Urinary bladder (tissue), 3 donors: ENCODE measurements at regions not wholly inside any gene's neighbourhood (a gene's known extent, or its start where the extent isn't known, plus 50 kb on each side); places are given as distances from the start of the nearest gene placed in this dataset.

ENCODE experiments used
- DNase-seq: peaks from one replicate; pipeline ENCODE4 v3.0.0-alpha.2; 2015; ENCODE audit errors: extremely low spot score
- H3K27ac ChIP-seq: one replicate; pipeline ENCODE4 v1.5.1; 2013; ENCODE audit warnings: low read depth, mild to moderate bottlenecking, moderate library complexity
- H3K36me3 ChIP-seq: one replicate; pipeline ENCODE4 v1.6.1; 2013; ENCODE audit warnings: mild to moderate bottlenecking, moderate library complexity; ENCODE audit not compliant: insufficient read depth
- H3K4me1 ChIP-seq: one replicate; pipeline ENCODE4 v1.6.1; 2013; ENCODE audit warnings: mild to moderate bottlenecking, moderate library complexity; ENCODE audit not compliant: insufficient read depth
- H3K4me3 ChIP-seq: one replicate; pipeline ENCODE4 v1.5.1; 2013; ENCODE audit warnings: low read depth, low read length
- WGBS: extraction: QIAGEN DNeasy Blood & Tissue Kit; methylation state at CpG from one replicate; pipeline ENCODE4 v1.1.7; 2013; 5-methylcytosine and 5-hydroxymethylcytosine counted together
- donor health status: healthy with polysubstance abuse.
- donor health status: healthy.

GRCh38 chr13:107906131-107906530, 309.2 kb downstream of the LIG4 start:
- H3K4me1 ChIP-seq = no peaks in the 10 kb centered on the region
- 78% methylated on average over 5 of the region's 5 CpGs for WGBS
- no peak for DNase-seq
- no peak overlapping the region for H3K27ac ChIP-seq
- H3K4me3 ChIP-seq = no peak overlapping the region
- H3K36me3 ChIP-seq = no peaks in the 10 kb centered on the region

DNA sequence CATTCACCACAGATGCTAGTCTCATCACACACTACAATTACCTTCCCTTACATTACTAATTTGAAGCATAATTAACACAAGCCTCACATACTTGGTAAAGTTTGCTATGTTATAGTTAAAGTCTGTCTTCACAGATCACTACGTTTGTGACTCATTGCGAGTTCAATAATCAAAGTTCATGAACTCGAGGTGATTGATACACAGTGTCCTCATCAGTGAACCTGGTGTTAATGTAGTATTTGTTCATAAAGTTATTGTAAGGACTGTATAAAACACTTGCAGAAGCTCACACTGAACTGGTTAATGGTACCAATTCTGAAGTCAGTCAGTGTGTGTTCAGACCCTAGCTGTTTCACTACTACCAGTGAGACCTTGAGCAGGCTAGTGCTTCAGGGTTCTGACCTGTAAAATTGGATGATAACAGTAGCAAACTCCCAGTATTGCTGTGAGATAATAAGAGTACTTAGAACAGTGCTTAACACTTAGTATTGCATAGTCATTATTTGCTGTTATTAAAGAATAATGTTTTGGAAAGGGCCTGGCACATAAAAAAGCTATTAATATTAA, 313.3 kb downstream of the LIG4 start:
- Histone ChIP-seq H3K4me1 (no peaks in the 10 kb centered on the region), H3K36me3 (no peaks in the 10 kb centered on the region)
- WGBS = 84% methylated on average over 3 of the region's 3 CpGs

DNA sequence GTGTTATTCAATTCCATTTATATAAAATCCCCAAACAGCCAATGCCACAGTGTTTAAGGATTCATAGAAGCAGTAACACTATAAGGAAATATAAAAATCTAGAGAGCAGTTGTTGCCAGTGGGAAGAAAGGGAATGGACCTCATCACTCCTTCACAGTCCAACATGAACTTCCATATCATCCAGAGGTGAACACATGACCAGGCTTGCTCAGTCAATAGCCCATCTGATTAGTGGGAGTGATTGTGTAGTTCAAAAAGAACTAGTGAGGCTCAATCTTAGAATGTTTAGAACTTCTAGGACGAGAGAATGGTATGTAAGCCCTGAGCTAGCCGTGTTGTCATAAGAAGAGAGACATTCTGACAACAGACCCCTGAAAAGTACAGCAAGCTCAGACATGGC, 314.1 kb downstream of the LIG4 start:
- Histone ChIP-seq H3K27ac (no peak overlapping the region), H3K4me3 (no peak overlapping the region), H3K4me1 (no peaks in the 10 kb centered on the region), H3K36me3 (no peaks in the 10 kb centered on the region)
- DNase-seq = no peak
- 63% methylated on average over 2 of the region's 2 CpGs for WGBS

More for the DNA sequence above, 313.3 kb downstream of the LIG4 start:
- no peak for DNase-seq
- no peak overlapping the region for H3K27ac ChIP-seq
- H3K4me3 ChIP-seq = no peak overlapping the region

DNA sequence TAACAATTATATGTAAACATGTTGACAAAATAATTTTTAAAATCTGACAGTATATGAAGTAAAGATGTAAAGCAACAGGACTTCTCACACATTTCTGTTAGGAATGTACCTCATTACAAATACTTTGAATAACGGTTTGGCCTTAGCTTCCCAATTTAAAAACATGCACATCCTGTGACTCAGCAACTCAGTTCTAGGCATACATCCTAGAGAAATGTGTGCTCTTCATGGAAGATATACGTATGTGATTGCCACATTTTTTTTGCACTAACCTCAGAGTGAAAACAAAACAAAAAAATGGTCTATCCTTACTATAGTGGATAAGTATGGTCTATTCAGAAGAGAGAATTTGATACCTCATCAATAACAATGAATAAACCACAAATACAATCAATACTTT, 314.6 kb downstream of the LIG4 start:
- Histone ChIP-seq H3K4me1 (no peaks in the 10 kb centered on the region), H3K27ac (no peak overlapping the region), H3K36me3 (no peaks in the 10 kb centered on the region), H3K4me3 (no peak overlapping the region)
- DNase-seq = no peak
- 57% methylated on average over 2 of the region's 2 CpGs for WGBS

DNA sequence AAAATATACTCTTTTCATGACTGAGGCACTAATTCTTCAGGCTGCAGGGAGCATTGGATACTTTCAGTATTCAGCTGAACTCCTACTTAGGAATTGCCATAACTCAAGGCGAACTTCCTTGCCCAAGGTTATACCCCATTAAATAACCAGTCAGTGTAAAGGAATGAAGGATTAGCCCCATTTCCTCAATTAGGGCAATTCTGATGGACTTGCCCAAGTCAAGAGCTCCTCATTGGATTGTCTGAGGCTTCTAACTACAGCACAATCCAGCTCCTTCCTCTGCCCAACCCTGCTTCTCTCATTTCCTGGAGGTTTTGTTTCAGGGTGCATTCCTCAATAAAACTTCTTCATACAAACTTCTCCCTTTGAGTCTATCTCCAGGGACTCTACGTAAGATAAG, 329.2 kb downstream of the LIG4 start:
- no peak overlapping the region for H3K27ac ChIP-seq
- H3K4me3 ChIP-seq = no peak overlapping the region
- H3K36me3 ChIP-seq = no peaks in the 10 kb centered on the region
- H3K4me1 ChIP-seq = no peaks in the 10 kb centered on the region
- no peak for DNase-seq
- WGBS = 44% methylated on average over 2 of the region's 2 CpGs

GRCh38 chr13:107884564-107884963, 330.8 kb downstream of the LIG4 start:
- H3K36me3 ChIP-seq = no peaks in the 10 kb centered on the region
- no peaks in the 10 kb centered on the region for H3K4me1 ChIP-seq
- no peak overlapping the region for H3K4me3 ChIP-seq
- H3K27ac ChIP-seq = no peak overlapping the region
- DNase-seq = no peak

GRCh38 chr13:107883561-107884175, 331.7 kb downstream of the LIG4 start:
- no peak overlapping the region for H3K4me3 ChIP-seq
- H3K27ac ChIP-seq = no peak overlapping the region
- no peak for DNase-seq
- WGBS = 74% methylated on average over 8 of the region's 8 CpGs
- no peaks in the 10 kb centered on the region for H3K4me1 ChIP-seq
- H3K36me3 ChIP-seq = no peaks in the 10 kb centered on the region

DNA sequence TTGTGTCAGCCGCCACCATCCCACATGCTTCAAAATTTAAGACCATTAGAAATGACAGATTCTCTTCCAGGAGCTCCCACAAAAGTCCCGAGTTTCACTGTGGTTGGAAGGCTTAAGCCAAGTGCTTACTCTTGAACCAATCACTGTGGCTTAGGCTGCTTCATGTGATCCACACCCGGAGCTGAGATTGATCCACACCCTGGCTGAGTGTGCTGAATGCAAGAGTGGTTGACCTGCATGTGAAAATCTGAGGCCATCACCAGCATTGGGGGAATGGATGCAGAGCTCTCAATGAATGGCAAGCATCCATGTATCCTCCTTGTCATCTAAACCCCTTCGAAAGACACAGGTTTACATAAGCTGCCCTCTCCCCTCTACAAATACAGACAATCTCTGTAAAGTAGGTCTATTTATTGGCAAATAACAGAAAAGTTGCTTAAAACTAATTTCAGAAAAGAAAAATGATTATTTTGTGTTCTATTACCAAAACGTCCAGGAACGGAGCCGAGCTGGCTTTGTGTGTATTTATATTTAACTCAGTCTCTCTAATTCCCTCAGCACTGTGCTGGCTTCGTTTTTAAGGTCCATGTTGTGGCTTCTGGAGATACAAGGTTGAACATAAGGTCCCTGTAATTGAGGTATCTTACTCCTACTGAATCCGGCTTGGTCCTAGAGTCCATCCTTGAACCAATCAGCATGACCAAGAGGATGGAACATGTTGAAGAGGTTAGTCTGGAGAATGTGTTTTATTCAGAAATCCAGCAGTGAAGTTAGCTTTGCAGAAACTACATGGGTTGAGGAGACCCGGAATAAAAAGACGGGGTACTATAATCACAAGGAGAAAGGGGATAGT, 332.4 kb downstream of the LIG4 start:
- Histone ChIP-seq H3K4me1 (no peaks in the 10 kb centered on the region), H3K4me3 (no peak overlapping the region), H3K36me3 (no peaks in the 10 kb centered on the region), H3K27ac (no peak overlapping the region)
- WGBS = 72% methylated on average over 11 of the region's 11 CpGs
- DNase-seq = no peak

DNA sequence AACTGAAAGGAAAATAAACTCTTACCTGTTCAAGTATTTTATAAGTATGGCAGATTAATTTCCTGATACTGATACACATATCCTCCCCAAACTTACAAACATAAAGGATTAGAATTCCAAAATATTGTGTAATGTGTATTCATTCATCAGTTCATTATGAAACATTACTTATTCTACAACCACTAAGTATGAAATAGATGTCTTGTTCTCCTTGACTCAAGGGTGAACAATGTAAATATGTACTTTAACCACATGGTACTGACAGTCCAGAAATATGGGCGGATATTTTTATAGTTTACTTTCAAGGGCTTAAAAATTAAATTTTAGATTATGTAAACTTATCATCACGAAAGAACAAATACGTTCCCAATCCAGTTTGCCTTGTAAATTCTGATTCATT, 334.0 kb downstream of the LIG4 start:
- Histone ChIP-seq H3K4me1 (no peaks in the 10 kb centered on the region), H3K36me3 (no peaks in the 10 kb centered on the region), H3K4me3 (no peak overlapping the region), H3K27ac (no peak overlapping the region)
- no peak for DNase-seq
- 62% methylated on average over 3 of the region's 3 CpGs for WGBS

DNA sequence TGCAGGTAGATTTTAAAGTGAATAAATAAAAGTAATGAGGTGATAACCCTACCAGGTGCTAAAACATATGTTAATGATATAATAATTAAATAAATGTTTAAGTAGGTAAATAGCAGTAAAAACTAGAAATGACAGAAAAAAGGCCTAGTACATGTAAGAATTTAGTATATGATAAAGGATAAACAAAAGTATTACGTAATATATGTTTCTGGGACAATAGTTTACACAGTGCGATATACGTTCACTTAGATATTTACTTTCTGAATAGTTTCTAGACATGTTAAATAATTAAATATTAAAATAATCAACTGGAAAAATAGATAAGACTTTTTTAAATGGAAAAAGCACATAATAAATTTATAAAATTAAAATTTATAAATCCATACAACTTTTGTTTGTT, 340.9 kb downstream of the LIG4 start:
- Histone ChIP-seq H3K27ac (no peak overlapping the region), H3K4me1 (no peaks in the 10 kb centered on the region), H3K36me3 (no peaks in the 10 kb centered on the region), H3K4me3 (no peak overlapping the region)
- no peak for DNase-seq
- 56% methylated on average over 3 of the region's 3 CpGs for whole genome bisulfite sequencing

DNA sequence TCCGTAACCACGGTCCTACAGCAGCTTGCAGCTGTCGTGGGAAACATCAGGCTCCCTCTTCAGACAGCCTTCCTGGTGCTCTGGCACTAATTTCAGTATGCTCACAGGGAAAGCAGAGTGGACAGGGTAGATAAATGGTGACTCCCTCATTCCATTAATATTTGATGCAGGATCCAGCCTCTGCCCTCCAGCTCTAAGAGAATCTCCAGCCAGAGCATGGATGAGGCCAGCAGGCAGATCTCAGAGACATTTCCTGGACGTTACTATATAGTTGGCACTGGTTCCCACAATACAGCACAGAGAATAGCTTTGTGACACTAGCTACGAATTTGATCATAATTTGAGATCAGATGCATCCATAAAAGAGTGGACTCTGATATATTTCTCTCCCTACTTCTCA, 341.4 kb downstream of the LIG4 start:
- DNase-seq = no peak

DNA sequence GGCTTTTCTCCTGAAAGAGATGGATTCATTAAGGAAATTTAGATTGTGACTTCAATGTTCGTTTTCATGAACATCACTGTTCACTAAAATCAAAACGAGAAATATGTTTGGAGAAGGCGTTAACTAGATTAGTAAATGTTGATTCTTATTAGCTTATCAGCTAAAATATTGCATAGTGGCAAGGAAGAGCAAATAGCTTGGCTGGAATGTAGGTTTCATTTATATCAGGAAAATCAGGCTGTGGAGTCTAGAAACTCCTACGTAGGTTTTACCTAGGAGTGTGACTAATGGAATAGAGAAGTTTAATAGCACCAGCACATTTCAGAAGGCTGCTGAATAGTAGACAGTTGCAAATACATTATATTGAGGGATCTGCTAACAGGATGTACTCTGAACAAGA, 344.9 kb downstream of the LIG4 start:
- 74% methylated on average over 4 of the region's 4 CpGs for WGBS
- no peak overlapping the region for H3K4me3 ChIP-seq
- peaks cover 3% of the 10 kb centered on the region for H3K4me1 ChIP-seq
- no peak for DNase-seq
- H3K36me3 ChIP-seq = no peaks in the 10 kb centered on the region
- no peak overlapping the region for H3K27ac ChIP-seq

More for the DNA sequence above, 341.4 kb downstream of the LIG4 start:
- Histone ChIP-seq H3K4me1 (no peaks in the 10 kb centered on the region), H3K4me3 (no peak overlapping the region), H3K36me3 (no peaks in the 10 kb centered on the region), H3K27ac (no peak overlapping the region)
- 47% methylated on average over 5 of the region's 5 CpGs for WGBS

GRCh38 chr13:107867701-107868661, 347.4 kb downstream of the LIG4 start:
- under 1% methylated on average over 81 of the region's 81 CpGs for WGBS
- H3K27ac ChIP-seq = no peak overlapping the region
- H3K4me3 ChIP-seq = peak overlapping the region; percentile 71
- no peak for DNase-seq
- no peaks in the 10 kb centered on the region for H3K36me3 ChIP-seq
- H3K4me1 ChIP-seq = peaks cover 3% of the 10 kb centered on the region
